SJCRH30 (cell line): ENCODE measurements at regions not wholly inside any gene's neighbourhood (a gene's known extent, or its start where the extent isn't known, plus 50 kb on each side); places are given as distances from the start of the nearest gene placed in this dataset.
"Not testable (repeated sequence)": the region's sequence is repeated elsewhere in the genome, so short reads cannot be mapped to it uniquely, and the experiment has no call there.

Experiments
- DNase-seq, 2 experiments: peaks; one replicate each; pipeline ENCODE4 v3.0.0-alpha.2; 2015 to 2020
- H3K27ac ChIP-seq: fragments of 250-450 bp; sonication (Bioruptor Pico); 2 replicates; pipeline ENCODE4 v1.5.1; 2020; ENCODE audit warnings: mild to moderate bottlenecking, moderate library complexity
- H3K27me3 ChIP-seq: fragments of 250-450 bp; sonication (Bioruptor Pico); 2 replicates; pipeline ENCODE4 v1.5.1; 2020; ENCODE audit warnings: mild to moderate bottlenecking, moderate library complexity
- H3K36me3 ChIP-seq: fragments of 250-450 bp; sonication (Bioruptor Pico); 2 replicates; pipeline ENCODE4 v1.5.1; 2020; ENCODE audit warnings: mild to moderate bottlenecking, moderate library complexity
- H3K4me1 ChIP-seq: fragments of 250-450 bp; sonication (Bioruptor Pico); 2 replicates; pipeline ENCODE4 v1.5.1; 2020; ENCODE audit warnings: mild to moderate bottlenecking, moderate library complexity
- H3K4me3 ChIP-seq: fragments of 250-450 bp; sonication (Bioruptor Pico); 2 replicates; pipeline ENCODE4 v1.5.1; 2020; ENCODE audit warnings: mild to moderate bottlenecking, moderate library complexity
- H3K9me3 ChIP-seq: fragments of 250-450 bp; sonication (Bioruptor Pico); replicated peaks from 2 replicates; pipeline ENCODE4 v1.5.1; 2020; ENCODE audit warnings: mild to moderate bottlenecking, moderate library complexity

GRCh38 chr6:71642793-71643192, 243.6 kb upstream of the RIMS1 start:
- no peaks in the 10 kb centered on the region for H3K36me3 ChIP-seq
- H3K4me1 ChIP-seq: no peaks in the 10 kb centered on the region
- no peak overlapping the region for H3K27ac ChIP-seq
- no peak for DNase-seq
- H3K4me3 ChIP-seq: no peak overlapping the region
- no peaks in the 10 kb centered on the region for H3K27me3 ChIP-seq
- H3K9me3 ChIP-seq: no peaks in the 10 kb centered on the region

GRCh38 chr6:71645299-71645698, 241.1 kb upstream of the RIMS1 start:
- Histone ChIP-seq H3K36me3 (no peaks in the 10 kb centered on the region), H3K27ac (no peak overlapping the region)

GRCh38 chr6:71649915-71650314, 236.4 kb upstream of the RIMS1 start:
- no peaks in the 10 kb centered on the region for H3K4me1 ChIP-seq
- H3K36me3 ChIP-seq: no peaks in the 10 kb centered on the region
- DNase-seq: no peak
- H3K9me3 ChIP-seq: no peaks in the 10 kb centered on the region
- no peaks in the 10 kb centered on the region for H3K27me3 ChIP-seq
- H3K27ac ChIP-seq: no peak overlapping the region
- no peak overlapping the region for H3K4me3 ChIP-seq

More at GRCh38 chr6:71645299-71645698, 241.1 kb upstream of the RIMS1 start:
- DNase-seq: no peak
- Histone ChIP-seq H3K4me1 (no peaks in the 10 kb centered on the region), H3K27me3 (no peaks in the 10 kb centered on the region), H3K4me3 (no peak overlapping the region), H3K9me3 (no peaks in the 10 kb centered on the region)

GRCh38 chr6:71651636-71652035, 234.7 kb upstream of the RIMS1 start:
- Histone ChIP-seq H3K4me1 (no peaks in the 10 kb centered on the region), H3K4me3 (no peak overlapping the region), H3K27me3 (no peaks in the 10 kb centered on the region), H3K27ac (no peak overlapping the region), H3K36me3 (no peaks in the 10 kb centered on the region), H3K9me3 (no peaks in the 10 kb centered on the region)
- DNase-seq: no peak

GRCh38 chr6:71656121-71656520, 230.2 kb upstream of the RIMS1 start:
- Histone ChIP-seq H3K9me3 (peaks cover 6% of the 10 kb centered on the region), H3K4me3 (no peak overlapping the region), H3K27ac (no peak overlapping the region), H3K27me3 (no peaks in the 10 kb centered on the region), H3K36me3 (no peaks in the 10 kb centered on the region), H3K4me1 (peaks cover 13% of the 10 kb centered on the region)
- peak in 1 of 2 experiments; percentile 11 for DNase-seq

GRCh38 chr6:71665931-71666330, 220.4 kb upstream of the RIMS1 start:
- Histone ChIP-seq H3K36me3 (no peaks in the 10 kb centered on the region), H3K4me1 (0 out of 2 replicates have a peak, but pooled peaks cover 1% of the 10 kb centered on the region), H3K27ac (no peak overlapping the region), H3K9me3 (no peaks in the 10 kb centered on the region), H3K27me3 (no peaks in the 10 kb centered on the region), H3K4me3 (no peak overlapping the region)
- DNase-seq: no peak

GRCh38 chr6:71672876-71673275, 213.5 kb upstream of the RIMS1 start:
- H3K4me1 ChIP-seq: no peaks in the 10 kb centered on the region; the same call in 1 of the 2 replicates
- H3K4me3 ChIP-seq: no peak overlapping the region
- no peaks in the 10 kb centered on the region for H3K27me3 ChIP-seq
- H3K27ac ChIP-seq: no peak overlapping the region
- H3K36me3 ChIP-seq: no peaks in the 10 kb centered on the region
- 0 out of 2 replicates have a peak, but pooled peaks cover 2% of the 10 kb centered on the region for H3K9me3 ChIP-seq
- DNase-seq: no peak

- Histone ChIP-seq H3K4me1 (no peaks in the 10 kb centered on the region; the same call in 1 of the 2 replicates), H3K36me3 (no peaks in the 10 kb centered on the region), H3K27ac (no peak overlapping the region), H3K9me3 (0 out of 2 replicates have a peak, but pooled peaks cover 2% of the 10 kb centered on the region), H3K27me3 (no peaks in the 10 kb centered on the region), H3K4me3 (no peak overlapping the region)
- no peak for DNase-seq
Observed at GRCh38 chr6:71675386-71675785, 211.0 kb upstream of the RIMS1 start.

GRCh38 chr6:71676298-71676697, 210.1 kb upstream of the RIMS1 start:
- Histone ChIP-seq H3K4me1 (no peaks in the 10 kb centered on the region; the same call in 1 of the 2 replicates), H3K4me3 (no peak overlapping the region), H3K36me3 (no peaks in the 10 kb centered on the region), H3K9me3 (0 out of 2 replicates have a peak, but pooled peaks cover 2% of the 10 kb centered on the region), H3K27me3 (no peaks in the 10 kb centered on the region), H3K27ac (no peak overlapping the region)
- DNase-seq: no peak

- H3K36me3 ChIP-seq: no peaks in the 10 kb centered on the region
- no peak overlapping the region for H3K27ac ChIP-seq
- 0 out of 2 replicates have a peak, but pooled peaks cover 1% of the 10 kb centered on the region for H3K9me3 ChIP-seq
- no peaks in the 10 kb centered on the region for H3K4me1 ChIP-seq
- no peak for DNase-seq
- H3K4me3 ChIP-seq: no peak overlapping the region
- no peaks in the 10 kb centered on the region for H3K27me3 ChIP-seq
Observed at GRCh38 chr6:71678091-71678490, 208.3 kb upstream of the RIMS1 start.

- Histone ChIP-seq H3K36me3 (no peaks in the 10 kb centered on the region), H3K4me3 (no peak overlapping the region), H3K9me3 (no peaks in the 10 kb centered on the region), H3K27ac (no peak overlapping the region), H3K27me3 (no peaks in the 10 kb centered on the region), H3K4me1 (no peaks in the 10 kb centered on the region)
- no peak for DNase-seq
Observed at GRCh38 chr6:71681234-71681867, 205.0 kb upstream of the RIMS1 start.

GRCh38 chr6:71686021-71686677, 200.2 kb upstream of the RIMS1 start:
- not testable (repeated sequence) for H3K27me3 ChIP-seq, H3K27ac ChIP-seq, H3K9me3 ChIP-seq, H3K4me1 ChIP-seq, H3K36me3 ChIP-seq
- peak; percentile 63 to 68 for DNase-seq
- peak overlapping the region; percentile 27 for H3K4me3 ChIP-seq

- Histone ChIP-seq H3K4me1 (no peaks in the 10 kb centered on the region), H3K27me3 (no peaks in the 10 kb centered on the region), H3K4me3 (no peak overlapping the region), H3K36me3 (no peaks in the 10 kb centered on the region), H3K27ac (no peak overlapping the region), H3K9me3 (no peaks in the 10 kb centered on the region)
- peak in 1 of 2 experiments; percentile 8 for DNase-seq
Observed at GRCh38 chr6:71698702-71699101, 187.6 kb upstream of the RIMS1 start.

- Histone ChIP-seq H3K4me1 (no peaks in the 10 kb centered on the region), H3K9me3 (no peaks in the 10 kb centered on the region), H3K36me3 (no peaks in the 10 kb centered on the region), H3K27me3 (no peaks in the 10 kb centered on the region), H3K27ac (no peak overlapping the region), H3K4me3 (no peak overlapping the region)
- DNase-seq: no peak
Observed at GRCh38 chr6:71706523-71706922, 179.8 kb upstream of the RIMS1 start.

- H3K36me3 ChIP-seq: no peaks in the 10 kb centered on the region
- no peaks in the 10 kb centered on the region for H3K4me1 ChIP-seq
- DNase-seq: no peak
- no peaks in the 10 kb centered on the region for H3K9me3 ChIP-seq
- H3K27me3 ChIP-seq: no peaks in the 10 kb centered on the region
- H3K4me3 ChIP-seq: no peak overlapping the region
- H3K27ac ChIP-seq: no peak overlapping the region
Observed at GRCh38 chr6:71707059-71707458, 179.3 kb upstream of the RIMS1 start.

- Histone ChIP-seq H3K36me3 (no peaks in the 10 kb centered on the region), H3K27ac (no peak overlapping the region), H3K4me1 (peaks cover 16% of the 10 kb centered on the region), H3K9me3 (no peaks in the 10 kb centered on the region; the same call in 1 of the 2 replicates), H3K27me3 (no peaks in the 10 kb centered on the region), H3K4me3 (no peak overlapping the region)
- DNase-seq: no peak
Observed at GRCh38 chr6:71720705-71721104, 165.6 kb upstream of the RIMS1 start.
